ENCODE measurements at regions not wholly inside any gene's neighbourhood (a gene's known extent, or its start where the extent isn't known, plus 50 kb on each side); places are given as distances from the start of the nearest gene placed in this dataset.

- H3K4ac ChIP-seq (replicated peaks; ENCODE audit: insufficient read length, low read depth, low read length): no peak overlapping the region
- no peak overlapping the region for H4K5ac ChIP-seq (ENCODE audit: insufficient read length, low read depth, low read length)
- no peak for FAIRE-seq
- no peak overlapping the region for H3K14ac ChIP-seq (ENCODE audit: insufficient read length)
- H3K9me3 ChIP-seq (ENCODE audit: insufficient read depth in 2 of 2, low read depth in 1 of 2, low read length in 1 of 2): peaks cover 2 to 4% of the 10 kb centered on the region in 2 experiments; a peak in 2 of 4 replicates
- H2BK15ac ChIP-seq (ENCODE audit: low read length): no peak overlapping the region
- ChIA-PET CTCF (ENCODE audit: partially characterized antibody) (no interaction called here), POLR2A (ENCODE audit: partially characterized antibody) (no interaction called here)
- no peak overlapping the region for H2BK20ac ChIP-seq (ENCODE audit: low read length)
- no peak overlapping the region for H3K27ac ChIP-seq (ENCODE audit: low read depth, low read length)
- no peaks in the 10 kb centered on the region for H3K36me3 ChIP-seq (ENCODE audit: control insufficient read depth in 2 of 4, insufficient read depth in 4 of 4, low read length in 3 of 4)
- no peak overlapping the region for H2AK5ac ChIP-seq (ENCODE audit: low read depth, low read length)
- H3K4me2 ChIP-seq (ENCODE audit: insufficient read depth in 1 of 2, low read depth in 2 of 2, low read length in 2 of 2): no peak overlapping the region
- no peak overlapping the region for H3K4me3 ChIP-seq (ENCODE audit: extremely low read depth in 1 of 4, insufficient read depth in 2 of 4, low read depth in 3 of 4, low read length in 4 of 4)
- no peak overlapping the region for H3K56ac ChIP-seq (replicated peaks; ENCODE audit: insufficient read length, low read depth, low read length)
- no peaks in the 10 kb centered on the region for H3K79me1 ChIP-seq (ENCODE audit: low read depth, low read length)
- H3K23ac ChIP-seq (ENCODE audit: insufficient read length): no peak overlapping the region
- H4K20me1 ChIP-seq (replicated peaks in 1 of 2; ENCODE audit: control insufficient read depth in 1 of 2, insufficient read depth in 2 of 2, low read length in 2 of 2): no peaks in the 10 kb centered on the region
- H3K23me2 ChIP-seq (ENCODE audit: low read depth, low read length): no peaks in the 10 kb centered on the region
- H3K9ac ChIP-seq (replicated peaks in 1 of 4; ENCODE audit: extremely low read depth in 1 of 4, low read depth in 3 of 4, low read length in 3 of 4): no peak overlapping the region
- H2BK120ac ChIP-seq (replicated peaks; ENCODE audit: low read depth, low read length): no peak overlapping the region
- H3K18ac ChIP-seq (ENCODE audit: extremely low read depth, low read length): no peak overlapping the region
- H4K8ac ChIP-seq (ENCODE audit: extremely low read depth, insufficient read depth, low read length): no peak overlapping the region
- H3K4me1 ChIP-seq (replicated peaks in 1 of 4; ENCODE audit: control insufficient read depth in 3 of 4, insufficient read depth in 4 of 4, low read length in 3 of 4): peaks cover 0 to 1% (median 0%) of the 10 kb centered on the region in 4 experiments; a peak in 1 of 7 replicates
- no peak for DNase-seq (ENCODE audit: low read depth in 1 of 2, low spot score in 2 of 2)
- no peak overlapping the region for H2BK12ac ChIP-seq (ENCODE audit: low read depth, low read length)
- H3K79me2 ChIP-seq (ENCODE audit: control insufficient read depth in 1 of 2, insufficient read depth in 2 of 2, low read length in 2 of 2): no peaks in the 10 kb centered on the region
- 77% methylated on average over 1 of the region's 1 CpG; no CpG with 5 or more reads in 1 of the 2 experiments for WGBS, 2 experiments (ENCODE audit: extremely low coverage in 1 of 2, insufficient coverage in 1 of 2, insufficient read length in 1 of 2, insufficient replicate concordance in 2 of 2, low coverage in 1 of 2, low lambda C conversion rate in 2 of 2, missing lambda C conversion rate in 1 of 2)
- no peak overlapping the region for H2BK5ac ChIP-seq (ENCODE audit: low read depth, low read length)
- no peak overlapping the region for H4K91ac ChIP-seq (replicated peaks; ENCODE audit: insufficient read length, low read length)
- no peak overlapping the region for H2AFZ ChIP-seq (ENCODE audit: low read length)
- no peaks in the 10 kb centered on the region for H3K27me3 ChIP-seq (replicated peaks in 1 of 4; ENCODE audit: control insufficient read depth in 3 of 4, extremely low read depth in 1 of 4, insufficient read depth in 3 of 4, low read length in 3 of 4)
- TF ChIP-seq BCL11A (IDR thresholded peaks at IDR 0.05; ENCODE audit: low read depth in 2 of 2, low read length in 2 of 2) (no peak), USF2 (IDR thresholded peaks at IDR 0.05; ENCODE audit: low read length) (no peak), JUN (IDR thresholded peaks at IDR 0.05; ENCODE audit: low read depth, low read length) (no peak), ATF3 (IDR thresholded peaks at IDR 0.05; ENCODE audit: insufficient read depth, low read depth, low read length) (no peak), SIX5 (IDR thresholded peaks at IDR 0.05; ENCODE audit: low read depth, low read length) (no peak), CEBPB (IDR thresholded peaks at IDR 0.05; ENCODE audit: low read depth, low read length) (no peak), CBX8 (IDR thresholded peaks at IDR 0.05; ENCODE audit: borderline replicate concordance, low read depth, low read length) (no peak), ATF2 (IDR thresholded peaks at IDR 0.05; ENCODE audit: low read length) (no peak), CHD1 (IDR thresholded peaks at IDR 0.05; ENCODE audit: low read depth, low read length) (no peak), SP2 (IDR thresholded peaks at IDR 0.05; ENCODE audit: low read length) (no peak), RBBP5 (IDR thresholded peaks at IDR 0.05; ENCODE audit: borderline replicate concordance, low read depth, low read length) (no peak), GTF2F1 (IDR thresholded peaks at IDR 0.05; ENCODE audit: borderline replicate concordance, low read depth, low read length) (no peak)
These were observed 98.3 kb upstream of the CABCOCO1 start for GRCh38 chr10:61564444-61564843.

Data from H1 (cell line).